ENCODE measurements at regions not wholly inside any gene's neighbourhood (a gene's known extent, or its start where the extent isn't known, plus 50 kb on each side); places are given as distances from the start of the nearest gene placed in this dataset.

DNA sequence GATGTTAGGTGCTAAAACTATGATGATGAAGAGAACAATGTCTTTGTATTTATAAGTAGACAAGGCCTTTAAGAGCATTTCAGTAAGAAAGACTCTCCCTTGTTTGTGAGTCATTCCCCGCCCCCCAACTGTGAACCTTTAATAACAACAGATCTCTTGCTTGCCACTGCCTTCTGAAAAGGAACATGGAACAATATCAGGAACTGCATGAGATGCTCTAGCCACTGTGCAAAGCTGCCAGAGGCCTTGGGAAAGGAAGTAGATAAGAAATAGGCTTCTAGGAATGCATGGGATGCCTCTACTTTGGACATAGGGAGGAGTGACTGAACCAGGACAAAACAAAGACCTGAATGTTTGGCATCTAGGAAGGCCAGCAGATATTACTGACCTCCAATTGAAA lies 296.1 kb upstream of the MPDZ start:
- no peak for TF ChIP-seq PPARA (CRISPR knock-in tag; IDR thresholded peaks at IDR 0.05; ENCODE audit: borderline replicate concordance)
- TF ChIP-seq RARB (CRISPR knock-in tag; IDR thresholded peaks at IDR 0.05), result no peak

Measured in SK-N-SH treated with all-trans-retinoic acid at 6 μM for 48 hours (cell line).